Loucy (cell line): ENCODE measurements at regions not wholly inside any gene's neighbourhood (a gene's known extent, or its start where the extent isn't known, plus 50 kb on each side); places are given as distances from the start of the nearest gene placed in this dataset.

Source experiments
- H2AFZ ChIP-seq: fragments of 200-600 bp; sonication (generic); 2 replicates; pipeline ENCODE4 v1.6.0; 2016; ENCODE audit warnings: antibody characterized with exemption, mild to moderate bottlenecking, low read length, moderate library complexity
- H3F3A ChIP-seq: fragments of 200-600 bp; 2 replicates; pipeline ENCODE4 v1.6.0; 2016; ENCODE audit warnings: antibody characterized with exemption, low read depth, mild to moderate bottlenecking
- H3K27me3 ChIP-seq: fragments of 200-600 bp; sonication (generic); 2 replicates; pipeline ENCODE4 v1.6.1; 2014; ENCODE audit warnings: low read length, mild to moderate bottlenecking; ENCODE audit not compliant: insufficient read depth, poor library complexity, severe bottlenecking
- H3K36me3 ChIP-seq: fragments of 200-600 bp; sonication (generic); 2 replicates; pipeline ENCODE4 v1.6.1; 2016; ENCODE audit warnings: low read length; ENCODE audit not compliant: insufficient read depth
- H3K4me1 ChIP-seq: fragments of 200-600 bp; sonication (generic); 2 replicates; pipeline ENCODE4 v1.5.1; 2014; ENCODE audit warnings: low read length, mild to moderate bottlenecking; ENCODE audit not compliant: insufficient read depth, poor library complexity, severe bottlenecking
- H3K4me2 ChIP-seq: fragments of 200-600 bp; sonication (generic); 2 replicates; pipeline ENCODE4 v1.6.0; 2014; ENCODE audit warnings: antibody characterized with exemption, low read length, low read depth, mild to moderate bottlenecking; ENCODE audit not compliant: poor library complexity, severe bottlenecking
- H3K4me3 ChIP-seq: fragments of 200-600 bp; sonication (generic); 2 replicates; pipeline ENCODE4 v1.5.1; 2014; ENCODE audit warnings: low read length, mild to moderate bottlenecking, mixed read lengths; ENCODE audit not compliant: poor library complexity, severe bottlenecking
- H3K79me2 ChIP-seq: fragments of 200-600 bp; sonication (generic); 2 replicates; pipeline ENCODE4 v1.6.1; 2014; ENCODE audit warnings: low read length; ENCODE audit not compliant: insufficient read depth
- H3K9ac ChIP-seq: fragments of 200-600 bp; sonication (generic); 2 replicates; pipeline ENCODE4 v1.6.0; 2014; ENCODE audit warnings: mild to moderate bottlenecking, low read depth, low read length, moderate library complexity; ENCODE audit not compliant: poor library complexity, severe bottlenecking
- H3K9me2 ChIP-seq: fragments of 200-600 bp; sonication (generic); replicated peaks from 2 replicates; pipeline ENCODE4 v1.6.1; 2016; ENCODE audit warnings: low read depth, low read length, mixed read lengths
- H3K9me3 ChIP-seq: fragments of 200-600 bp; sonication (generic); 2 replicates; pipeline ENCODE4 v1.6.1; 2014; ENCODE audit warnings: mild to moderate bottlenecking, antibody characterized with exemption, low read length, low read depth; ENCODE audit not compliant: insufficient read depth
- H4K20me1 ChIP-seq: fragments of 200-600 bp; sonication (generic); 2 replicates; pipeline ENCODE4 v1.6.0; 2014; ENCODE audit warnings: antibody characterized with exemption, low read length, mild to moderate bottlenecking; ENCODE audit not compliant: insufficient read depth, poor library complexity, severe bottlenecking
- EZH2phosphoT487 ChIP-seq: fragments of 200-600 bp; IDR thresholded peaks from 2 replicates; pipeline ENCODE4 v1.6.1; 2018; ENCODE audit warnings: antibody characterized with exemption, mild to moderate bottlenecking, moderate library complexity, borderline replicate concordance
- TF ChIP-seq, protein P1 (sequence below): fragments of 200-600 bp; sonication (generic); conservative IDR thresholded peaks from 2 replicates; pipeline ENCODE4 v1.5.1; 2014; ENCODE audit warnings: mild to moderate bottlenecking, antibody characterized with exemption, low read length

- H3K27me3 ChIP-seq = no peaks in the 10 kb centered on the region
- H3K4me3 ChIP-seq = no peak overlapping the region
- TF ChIP-seq, protein P1, sequence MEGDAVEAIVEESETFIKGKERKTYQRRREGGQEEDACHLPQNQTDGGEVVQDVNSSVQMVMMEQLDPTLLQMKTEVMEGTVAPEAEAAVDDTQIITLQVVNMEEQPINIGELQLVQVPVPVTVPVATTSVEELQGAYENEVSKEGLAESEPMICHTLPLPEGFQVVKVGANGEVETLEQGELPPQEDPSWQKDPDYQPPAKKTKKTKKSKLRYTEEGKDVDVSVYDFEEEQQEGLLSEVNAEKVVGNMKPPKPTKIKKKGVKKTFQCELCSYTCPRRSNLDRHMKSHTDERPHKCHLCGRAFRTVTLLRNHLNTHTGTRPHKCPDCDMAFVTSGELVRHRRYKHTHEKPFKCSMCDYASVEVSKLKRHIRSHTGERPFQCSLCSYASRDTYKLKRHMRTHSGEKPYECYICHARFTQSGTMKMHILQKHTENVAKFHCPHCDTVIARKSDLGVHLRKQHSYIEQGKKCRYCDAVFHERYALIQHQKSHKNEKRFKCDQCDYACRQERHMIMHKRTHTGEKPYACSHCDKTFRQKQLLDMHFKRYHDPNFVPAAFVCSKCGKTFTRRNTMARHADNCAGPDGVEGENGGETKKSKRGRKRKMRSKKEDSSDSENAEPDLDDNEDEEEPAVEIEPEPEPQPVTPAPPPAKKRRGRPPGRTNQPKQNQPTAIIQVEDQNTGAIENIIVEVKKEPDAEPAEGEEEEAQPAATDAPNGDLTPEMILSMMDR = no peak
- TF ChIP-seq EZH2phosphoT487 = no peak
- no peak overlapping the region for H3K4me2 ChIP-seq
- no peaks in the 10 kb centered on the region for H3K79me2 ChIP-seq
- no peak overlapping the region for H3K9ac ChIP-seq
- no peaks in the 10 kb centered on the region for H3K9me3 ChIP-seq
- H3F3A ChIP-seq = no peaks in the 10 kb centered on the region
- H3K36me3 ChIP-seq = no peaks in the 10 kb centered on the region
- no peaks in the 10 kb centered on the region for H3K9me2 ChIP-seq
- H4K20me1 ChIP-seq = no peaks in the 10 kb centered on the region
- no peak overlapping the region for H2AFZ ChIP-seq
- no peaks in the 10 kb centered on the region for H3K4me1 ChIP-seq
Measured at GRCh38 chr6:118367314-118367713, 180.8 kb upstream of the PLN start.

DNA sequence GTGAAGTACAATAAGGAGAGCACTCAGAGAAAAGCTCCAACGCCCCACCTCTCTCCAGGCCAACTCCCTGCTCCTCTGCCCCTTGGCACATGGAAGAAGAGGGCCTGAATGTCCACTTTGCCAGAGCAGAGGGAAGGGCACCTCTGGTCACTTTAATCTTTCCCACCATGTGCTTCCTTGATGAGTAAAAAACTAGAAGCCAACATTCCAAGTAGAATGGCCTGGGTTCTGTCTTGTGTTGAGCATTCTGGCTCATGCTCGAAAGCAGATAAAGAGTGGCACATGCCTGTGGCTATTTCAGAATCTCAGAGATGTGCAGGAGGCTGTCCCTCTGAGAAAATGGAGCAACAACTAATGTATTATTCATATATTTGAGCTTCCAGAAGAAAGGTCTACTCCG lies 177.4 kb upstream of the PLN start:
- no peak overlapping the region for H2AFZ ChIP-seq
- no peaks in the 10 kb centered on the region for H3K9me3 ChIP-seq
- H3K4me2 ChIP-seq = no peak overlapping the region
- no peak for TF ChIP-seq EZH2phosphoT487
- TF ChIP-seq, protein P1 = no peak
- H3K9me2 ChIP-seq = no peaks in the 10 kb centered on the region
- H3K79me2 ChIP-seq = no peaks in the 10 kb centered on the region
- H3F3A ChIP-seq = no peaks in the 10 kb centered on the region
- H3K4me3 ChIP-seq = no peak overlapping the region
- no peaks in the 10 kb centered on the region for H3K27me3 ChIP-seq
- no peaks in the 10 kb centered on the region for H4K20me1 ChIP-seq
- H3K36me3 ChIP-seq = no peaks in the 10 kb centered on the region
- H3K9ac ChIP-seq = no peak overlapping the region
- no peaks in the 10 kb centered on the region for H3K4me1 ChIP-seq

- H3K79me2 ChIP-seq = no peaks in the 10 kb centered on the region
- H3K9ac ChIP-seq = no peak overlapping the region
- no peak overlapping the region for H3K4me3 ChIP-seq
- no peak overlapping the region for H3K4me2 ChIP-seq
- 0 out of 2 replicates have a peak, but pooled peaks cover under 1% of the 10 kb centered on the region for H3K9me2 ChIP-seq
- no peaks in the 10 kb centered on the region for H3F3A ChIP-seq
- TF ChIP-seq, protein P1 = no peak
- no peak for TF ChIP-seq EZH2phosphoT487
- no peaks in the 10 kb centered on the region for H3K27me3 ChIP-seq
- no peaks in the 10 kb centered on the region for H3K9me3 ChIP-seq
- no peaks in the 10 kb centered on the region for H3K36me3 ChIP-seq
- H3K4me1 ChIP-seq = no peaks in the 10 kb centered on the region
- no peaks in the 10 kb centered on the region for H4K20me1 ChIP-seq
- H2AFZ ChIP-seq = no peak overlapping the region
Measured at GRCh38 chr6:118371955-118372354, 176.1 kb upstream of the PLN start.
